ENCODE measurements at regions not wholly inside any gene's neighbourhood (a gene's known extent, or its start where the extent isn't known, plus 50 kb on each side); places are given as distances from the start of the nearest gene placed in this dataset.

GRCh38 chr6:157732416-157733161 is 90.5 kb upstream of the SNX9 start:
- TF ChIP-seq CTCF (IDR thresholded peaks at IDR 0.05): no peak
- no peak for TF ChIP-seq POLR2A (IDR thresholded peaks at IDR 0.05)
- TF ChIP-seq EP300 (IDR thresholded peaks at IDR 0.05): no peak
- no peak for TF ChIP-seq POLR2AphosphoS5 (IDR thresholded peaks at IDR 0.05)

Data from gastroesophageal sphincter (tissue), 3 donors.